ENCODE measurements at regions not wholly inside any gene's neighbourhood (a gene's known extent, or its start where the extent isn't known, plus 50 kb on each side); places are given as distances from the start of the nearest gene placed in this dataset.

- no peaks in the 10 kb centered on the region for H3K4me1 ChIP-seq (ENCODE audit: control insufficient read depth, extremely low read depth, insufficient read depth, low read length)
- ChIA-PET CTCF (interaction anchor here (2.6 kb wide), 1 partner anchor 16 kb away, joined by 11 read pairs; no protein-coding TSS in a partner anchor), POLR2A (no interaction called here)
- H4K20me1 ChIP-seq (replicated peaks; ENCODE audit: control insufficient read depth, extremely low read depth, insufficient read depth, low read length): no peaks in the 10 kb centered on the region
- TF ChIP-seq GATA2 (IDR thresholded peaks at IDR 0.05; ENCODE audit: insufficient read depth, insufficient read length, low read depth, low read length) (no peak), CTCF (IDR thresholded peaks at IDR 0.05; ENCODE audit: extremely low read depth in 1 of 2, insufficient read depth in 1 of 2, low read depth in 1 of 2, low read length in 2 of 2) (no peak), EZH2 (IDR thresholded peaks at IDR 0.05; ENCODE audit: borderline replicate concordance, low read depth, low read length, severe bottlenecking) (no peak), POLR2AphosphoS5 (IDR thresholded peaks at IDR 0.05; ENCODE audit: insufficient read depth, low read depth, low read length) (no peak), MAX (IDR thresholded peaks at IDR 0.05; ENCODE audit: insufficient read depth, insufficient read length) (no peak), POLR2A (IDR thresholded peaks at IDR 0.05; ENCODE audit: low read depth, low read length) (no peak), FOS (IDR thresholded peaks at IDR 0.05; ENCODE audit: borderline replicate concordance, insufficient read depth, low read length) (no peak), MYC (IDR thresholded peaks at IDR 0.05; ENCODE audit: low read depth, low read length) (no peak), JUN (IDR thresholded peaks at IDR 0.05; ENCODE audit: borderline replicate concordance, insufficient read depth, insufficient read length, low read depth) (no peak)
- FAIRE-seq: no peak
- dilution Hi-C loops (cut with MboI; ENCODE audit: extremely low pct_ligation_motif_present, low sequenced_read_pairs): no loop called here
- H3K36me3 ChIP-seq (ENCODE audit: control insufficient read depth in 2 of 2, extremely low read depth in 1 of 2, insufficient read depth in 2 of 2, low read length in 2 of 2): no peaks in the 10 kb centered on the region
- H3K79me2 ChIP-seq (ENCODE audit: control insufficient read depth, insufficient read depth, low read length): no peaks in the 10 kb centered on the region
- no peaks in the 10 kb centered on the region for H3K9me3 ChIP-seq (replicated peaks; ENCODE audit: control insufficient read depth, insufficient read depth, low read length)
- intact Hi-C loops (cut with micrococcal nuclease): no loop called here
- H3K9ac ChIP-seq (replicated peaks; ENCODE audit: extremely low read depth, insufficient read depth, low read length): no peak overlapping the region
- no TSS peak for BruUV-seq (replicated peaks)
- no peaks in the 10 kb centered on the region for H3K27me3 ChIP-seq (ENCODE audit: control insufficient read depth in 2 of 2, insufficient read depth in 2 of 2, low read length in 2 of 2)
- no peak overlapping the region for H3K4me3 ChIP-seq (replicated peaks in 1 of 3; ENCODE audit: insufficient read depth in 1 of 3, low read depth in 1 of 3, low read length in 3 of 3)
- DNase-seq (ENCODE audit: low read depth, low spot score): no peak
- no peaks in the 10 kb centered on the region for H3K9me1 ChIP-seq (replicated peaks; ENCODE audit: control insufficient read depth, extremely low read depth, insufficient read depth, low read length)
- H3K27ac ChIP-seq (ENCODE audit: insufficient read depth, low read depth, low read length): no peak overlapping the region
- no peak overlapping the region for H2AFZ ChIP-seq (ENCODE audit: low read depth, low read length)
- no peak overlapping the region for H3K4me2 ChIP-seq (ENCODE audit: insufficient read depth, low read length)
Observed at GRCh38 chr1:186738926-186739325, 58.7 kb upstream of the PTGS2 start.

All from endothelial cell of umbilical vein (primary cell).